ENCODE measurements at regions not wholly inside any gene's neighbourhood (a gene's known extent, or its start where the extent isn't known, plus 50 kb on each side); places are given as distances from the start of the nearest gene placed in this dataset.
A peak's percentile ranks its signal among the peaks of the same experiment; 100 is the strongest.

- DNase-seq (ENCODE audit: low spot score in 2 of 2): peak in 1 of 2 donors; percentile 37
- TF ChIP-seq CTCF (IDR thresholded peaks at IDR 0.05): no peak
- TF ChIP-seq POLR2A (IDR thresholded peaks at IDR 0.05): no peak
- intact Hi-C loops (cut with DNase I; ENCODE audit: low total_unique reads): no loop called here
These were observed 93.6 kb downstream of the LIPG start for GRCh38 chr18:49655266-49656072.

GRCh38 chr18:49654347-49654746 is 92.5 kb downstream of the LIPG start:
- peak in 1 of 2 donors; percentile 61 for DNase-seq (ENCODE audit: low spot score in 2 of 2)
- 89 to 96% methylated on average over 2 of the region's 2 CpGs for WGBS, 2 donors
- TF ChIP-seq POLR2A (IDR thresholded peaks at IDR 0.05) (no peak), CTCF (IDR thresholded peaks at IDR 0.05) (no peak)
- intact Hi-C loops (cut with DNase I; ENCODE audit: low total_unique reads): no loop called here
- no peak overlapping the region for H3K4me3 ChIP-seq (ENCODE audit: low read depth, poor library complexity, severe bottlenecking)

More at GRCh38 chr18:49655266-49656072, 93.6 kb downstream of the LIPG start:
- H3K4me3 ChIP-seq (ENCODE audit: low read depth, poor library complexity, severe bottlenecking): no peak overlapping the region
- WGBS, 2 donors: 87 to 90% methylated on average over 13 of the region's 13 CpGs

GRCh38 chr18:49652881-49653724 is 91.2 kb downstream of the LIPG start:
- intact Hi-C loops (cut with DNase I; ENCODE audit: low total_unique reads): no loop called here
- 75 to 85% methylated on average over 6 of the region's 6 CpGs for WGBS, 2 donors
- TF ChIP-seq POLR2A (IDR thresholded peaks at IDR 0.05) (no peak), CTCF (IDR thresholded peaks at IDR 0.05) (no peak)
- peak in 1 of 2 donors; percentile 46 for DNase-seq (ENCODE audit: low spot score in 2 of 2)
- H3K4me3 ChIP-seq (ENCODE audit: low read depth, poor library complexity, severe bottlenecking): no peak overlapping the region

GRCh38 chr18:49651033-49651432 is 89.2 kb downstream of the LIPG start:
- DNase-seq (ENCODE audit: low spot score in 2 of 2): peak in 1 of 2 donors; percentile 49
- no peak for TF ChIP-seq POLR2A (IDR thresholded peaks at IDR 0.05)
- TF ChIP-seq CTCF (IDR thresholded peaks at IDR 0.05): no peak
- no peak overlapping the region for H3K4me3 ChIP-seq (ENCODE audit: low read depth, poor library complexity, severe bottlenecking)
- WGBS, 2 donors: 58 to 69% methylated on average over 5 to 6 of the region's 6 CpGs
- intact Hi-C loops (cut with DNase I; ENCODE audit: low total_unique reads): no loop called here

GRCh38 chr18:49650426-49650891 is 88.6 kb downstream of the LIPG start:
- 42 to 59% methylated on average over 7 of the region's 7 CpGs for WGBS, 2 donors
- peak in 1 of 2 donors; percentile 36 for DNase-seq (ENCODE audit: low spot score in 2 of 2)
- H3K4me3 ChIP-seq (ENCODE audit: low read depth, poor library complexity, severe bottlenecking): no peak overlapping the region
- TF ChIP-seq POLR2A (IDR thresholded peaks at IDR 0.05) (no peak), CTCF (IDR thresholded peaks at IDR 0.05) (no peak)
- intact Hi-C loops (cut with DNase I; ENCODE audit: low total_unique reads): no loop called here
